ENCODE measurements at regions not wholly inside any gene's neighbourhood (a gene's known extent, or its start where the extent isn't known, plus 50 kb on each side); places are given as distances from the start of the nearest gene placed in this dataset.
A peak's percentile ranks its signal among the peaks of the same experiment; 100 is the strongest.
"Not testable (repeated sequence)": the region's sequence is repeated elsewhere in the genome, so short reads cannot be mapped to it uniquely, and the experiment has no call there.

DNA sequence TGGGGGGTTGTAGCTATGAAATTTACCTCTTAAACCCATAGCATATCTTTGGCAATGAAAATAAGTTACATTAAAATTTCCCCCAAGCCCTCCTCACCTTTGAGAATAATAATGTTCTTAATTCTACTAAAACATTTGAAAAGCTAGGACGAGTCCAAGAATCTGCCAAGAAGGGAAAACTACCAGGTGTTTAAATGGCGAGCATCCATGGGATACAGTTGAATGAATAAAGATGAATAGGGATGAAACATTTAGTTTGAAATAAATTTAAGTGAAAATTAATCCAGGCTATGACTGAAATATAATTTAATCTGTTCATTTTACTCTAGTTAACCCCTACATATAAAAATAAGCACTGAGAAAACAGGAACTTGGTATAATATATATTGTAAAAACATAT, 536.7 kb downstream of the FLRT2 start:
- DNase-seq (ENCODE audit: insufficient read length, low spot score, missing footprints): no peak
- H3K79me2 ChIP-seq (ENCODE audit: insufficient read depth, low read length): no peaks in the 10 kb centered on the region
- H3K4me2 ChIP-seq (ENCODE audit: insufficient read depth, low read length): no peak overlapping the region
- H4K20me1 ChIP-seq (ENCODE audit: insufficient read depth, low read length): no peaks in the 10 kb centered on the region
- H3K27me3 ChIP-seq (ENCODE audit: insufficient read depth, low read length): no peaks in the 10 kb centered on the region
- no peak overlapping the region for H3K4me3 ChIP-seq (ENCODE audit: insufficient read depth, low read length)
- H2AFZ ChIP-seq (ENCODE audit: low read length): no peak overlapping the region
- no peaks in the 10 kb centered on the region for H3K36me3 ChIP-seq (ENCODE audit: insufficient read depth, low read length)
- H3K27ac ChIP-seq (ENCODE audit: low read depth, low read length): no peak overlapping the region
- TF ChIP-seq, protein P1, sequence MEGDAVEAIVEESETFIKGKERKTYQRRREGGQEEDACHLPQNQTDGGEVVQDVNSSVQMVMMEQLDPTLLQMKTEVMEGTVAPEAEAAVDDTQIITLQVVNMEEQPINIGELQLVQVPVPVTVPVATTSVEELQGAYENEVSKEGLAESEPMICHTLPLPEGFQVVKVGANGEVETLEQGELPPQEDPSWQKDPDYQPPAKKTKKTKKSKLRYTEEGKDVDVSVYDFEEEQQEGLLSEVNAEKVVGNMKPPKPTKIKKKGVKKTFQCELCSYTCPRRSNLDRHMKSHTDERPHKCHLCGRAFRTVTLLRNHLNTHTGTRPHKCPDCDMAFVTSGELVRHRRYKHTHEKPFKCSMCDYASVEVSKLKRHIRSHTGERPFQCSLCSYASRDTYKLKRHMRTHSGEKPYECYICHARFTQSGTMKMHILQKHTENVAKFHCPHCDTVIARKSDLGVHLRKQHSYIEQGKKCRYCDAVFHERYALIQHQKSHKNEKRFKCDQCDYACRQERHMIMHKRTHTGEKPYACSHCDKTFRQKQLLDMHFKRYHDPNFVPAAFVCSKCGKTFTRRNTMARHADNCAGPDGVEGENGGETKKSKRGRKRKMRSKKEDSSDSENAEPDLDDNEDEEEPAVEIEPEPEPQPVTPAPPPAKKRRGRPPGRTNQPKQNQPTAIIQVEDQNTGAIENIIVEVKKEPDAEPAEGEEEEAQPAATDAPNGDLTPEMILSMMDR (IDR thresholded peaks at IDR 0.05; ENCODE audit: extremely low read depth, low read depth, low read length): no peak
- no peaks in the 10 kb centered on the region for H3K9me3 ChIP-seq (ENCODE audit: low read depth, low read length)
- H3K4me1 ChIP-seq (ENCODE audit: insufficient read depth, low read length): no peaks in the 10 kb centered on the region

DNA sequence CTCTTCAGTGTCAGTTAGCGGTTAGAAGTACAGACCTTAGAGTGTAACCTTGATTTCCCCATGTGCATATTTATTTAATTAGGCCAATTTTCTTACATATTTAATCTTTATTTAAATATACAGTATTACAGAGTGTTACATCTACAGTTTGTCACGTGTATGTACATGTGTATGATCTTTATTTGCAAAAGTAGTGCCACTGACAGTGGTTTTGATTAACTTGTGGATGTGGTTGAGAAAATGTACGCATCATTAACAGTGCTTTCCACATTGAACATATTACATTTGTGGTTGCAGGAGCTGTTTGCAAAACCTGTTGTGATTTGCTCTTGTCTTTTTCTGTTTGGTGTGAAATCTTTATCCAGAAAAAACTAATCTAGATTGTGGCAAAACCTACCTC, 535.5 kb downstream of the FLRT2 start:
- no peak overlapping the region for H2AFZ ChIP-seq (ENCODE audit: low read length)
- H4K20me1 ChIP-seq (ENCODE audit: insufficient read depth, low read length): no peaks in the 10 kb centered on the region
- TF ChIP-seq, protein P1 (IDR thresholded peaks at IDR 0.05; ENCODE audit: extremely low read depth, low read depth, low read length): no peak
- no peaks in the 10 kb centered on the region for H3K27me3 ChIP-seq (ENCODE audit: insufficient read depth, low read length)
- DNase-seq (ENCODE audit: insufficient read length, low spot score, missing footprints): no peak
- no peaks in the 10 kb centered on the region for H3K79me2 ChIP-seq (ENCODE audit: insufficient read depth, low read length)
- no peak overlapping the region for H3K27ac ChIP-seq (ENCODE audit: low read depth, low read length)
- no peaks in the 10 kb centered on the region for H3K36me3 ChIP-seq (ENCODE audit: insufficient read depth, low read length)
- H3K4me1 ChIP-seq (ENCODE audit: insufficient read depth, low read length): no peaks in the 10 kb centered on the region
- no peaks in the 10 kb centered on the region for H3K9me3 ChIP-seq (ENCODE audit: low read depth, low read length)
- H3K4me2 ChIP-seq (ENCODE audit: insufficient read depth, low read length): no peak overlapping the region
- H3K4me3 ChIP-seq (ENCODE audit: insufficient read depth, low read length): no peak overlapping the region

DNA sequence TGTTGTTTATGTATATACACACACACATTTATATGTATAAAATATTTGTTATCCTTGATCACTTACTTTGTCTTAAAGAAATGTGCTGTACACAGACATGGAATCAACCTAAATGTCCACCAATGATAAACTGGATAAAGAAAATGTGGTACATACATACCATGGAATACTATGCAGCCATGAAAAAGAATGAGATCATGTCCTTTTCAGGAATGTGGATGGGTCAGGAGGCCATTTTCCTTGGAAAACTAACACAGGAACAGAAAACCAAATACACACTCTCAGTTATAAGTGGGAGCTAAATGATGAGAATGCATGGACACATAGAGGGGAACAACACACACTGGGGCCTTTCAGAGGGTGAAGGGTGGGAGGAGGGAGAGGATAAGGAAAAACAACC, 534.7 kb downstream of the FLRT2 start:
- not testable (repeated sequence) for H3K36me3 ChIP-seq (ENCODE audit: insufficient read depth, low read length); H4K20me1 ChIP-seq (ENCODE audit: insufficient read depth, low read length); H3K9me3 ChIP-seq (ENCODE audit: low read depth, low read length); H3K27ac ChIP-seq (ENCODE audit: low read depth, low read length); H3K4me3 ChIP-seq (ENCODE audit: insufficient read depth, low read length); H3K4me2 ChIP-seq (ENCODE audit: insufficient read depth, low read length); H3K4me1 ChIP-seq (ENCODE audit: insufficient read depth, low read length); H3K79me2 ChIP-seq (ENCODE audit: insufficient read depth, low read length); H2AFZ ChIP-seq (ENCODE audit: low read length); DNase-seq (ENCODE audit: insufficient read length, low spot score, missing footprints); H3K27me3 ChIP-seq (ENCODE audit: insufficient read depth, low read length)

DNA sequence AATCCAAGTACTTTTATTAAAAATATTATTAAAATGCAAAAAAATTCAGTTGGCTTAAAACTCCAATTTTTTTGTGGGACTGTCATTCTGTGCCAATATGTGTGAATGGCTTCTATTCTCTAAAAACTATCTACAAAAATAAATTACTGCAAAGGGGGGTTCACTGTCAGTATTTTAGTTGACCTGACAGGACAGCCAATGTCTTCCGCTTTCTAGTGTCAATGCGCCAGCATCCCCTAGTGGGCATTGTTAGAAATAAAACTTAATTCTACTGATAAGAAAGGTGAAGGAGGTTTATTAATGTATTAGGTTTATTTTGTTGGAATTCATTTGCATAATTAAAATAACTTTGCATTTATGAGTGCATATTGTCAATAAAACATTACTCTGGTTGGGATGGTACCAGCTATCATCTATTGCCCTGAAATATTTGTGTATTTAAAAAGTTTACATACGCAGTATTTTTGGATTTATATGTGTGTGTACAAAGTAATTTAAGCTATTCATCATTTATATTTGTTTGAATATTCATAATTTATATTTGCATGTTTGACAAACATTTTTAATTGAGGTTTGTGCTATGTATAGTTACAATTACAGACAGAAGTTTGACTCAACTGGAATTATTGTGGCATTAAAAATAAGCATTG, 527.2 kb downstream of the FLRT2 start:
- Histone ChIP-seq H3K79me2 (ENCODE audit: insufficient read depth, low read length) (no peaks in the 10 kb centered on the region), H4K20me1 (ENCODE audit: insufficient read depth, low read length) (no peaks in the 10 kb centered on the region), H3K4me1 (ENCODE audit: insufficient read depth, low read length) (no peaks in the 10 kb centered on the region), H3K9me3 (ENCODE audit: low read depth, low read length) (no peaks in the 10 kb centered on the region), H3K4me3 (ENCODE audit: insufficient read depth, low read length) (no peak overlapping the region), H2AFZ (ENCODE audit: low read length) (no peak overlapping the region), H3K4me2 (ENCODE audit: insufficient read depth, low read length) (no peak overlapping the region), H3K27me3 (ENCODE audit: insufficient read depth, low read length) (no peaks in the 10 kb centered on the region), H3K27ac (ENCODE audit: low read depth, low read length) (no peak overlapping the region), H3K36me3 (ENCODE audit: insufficient read depth, low read length) (no peaks in the 10 kb centered on the region)
- no peak for DNase-seq (ENCODE audit: insufficient read length, low spot score, missing footprints)
- TF ChIP-seq, protein P1 (IDR thresholded peaks at IDR 0.05; ENCODE audit: extremely low read depth, low read depth, low read length): peak; percentile 82
